HG03521 (cell line): ENCODE measurements at regions not wholly inside any gene's neighbourhood (a gene's known extent, or its start where the extent isn't known, plus 50 kb on each side); places are given as distances from the start of the nearest gene placed in this dataset.
A peak's percentile ranks its signal among the peaks of the same experiment; 100 is the strongest.

Source experiments
- ATAC-seq: cut with Tn5 transposase; IDR thresholded peaks from one replicate; pipeline ENCODE4 v1.9.1; 2021; ENCODE audit warnings: mild to moderate bottlenecking, moderate library complexity; ENCODE audit not compliant: unreplicated experiment

- peak; percentile 64 for ATAC-seq
These were observed 216.1 kb downstream of the MEF2C start for GRCh38 chr5:88666761-88667495.

DNA sequence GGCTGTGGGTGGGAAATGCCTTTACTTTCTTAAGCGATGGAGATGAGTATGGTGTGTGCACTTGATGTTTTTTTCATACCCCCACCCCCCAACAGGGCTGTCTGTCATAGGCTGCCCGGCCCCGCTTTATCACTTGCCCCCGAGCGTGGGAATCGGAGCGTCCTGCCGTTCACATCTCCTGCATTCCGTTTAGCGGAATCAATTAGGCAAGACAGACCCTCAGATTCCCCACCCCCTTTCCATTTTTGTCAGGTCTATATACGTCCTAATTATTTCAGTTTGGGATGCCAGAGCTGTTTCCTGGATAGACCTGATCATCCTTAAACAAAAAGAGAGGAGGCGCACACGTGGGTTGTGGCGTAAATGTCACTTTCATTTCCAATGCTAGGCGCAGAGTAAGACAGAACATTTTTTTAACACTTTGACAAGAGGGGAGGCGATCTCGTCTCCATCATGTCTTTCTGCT, 217.2 kb downstream of the MEF2C start:
- no peak for ATAC-seq

DNA sequence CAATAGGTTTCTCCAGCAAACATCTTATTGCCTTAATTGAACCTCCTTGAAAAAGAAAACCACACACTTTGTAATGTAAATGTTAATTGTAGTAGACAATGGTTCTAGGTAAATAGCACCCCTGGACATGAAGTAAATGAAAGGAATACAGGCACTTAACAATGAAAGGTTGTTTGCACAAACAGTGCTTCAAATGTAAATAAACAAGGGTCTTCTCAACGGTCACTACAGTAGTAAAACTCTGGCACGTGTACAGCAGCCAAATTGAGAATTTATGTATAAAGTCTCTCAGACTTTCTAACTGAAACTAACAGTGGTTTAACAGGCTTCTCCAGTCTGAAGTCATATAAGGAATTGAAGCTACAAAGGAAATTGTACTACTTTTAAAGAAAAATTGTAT, 218.3 kb downstream of the MEF2C start:
- no peak for ATAC-seq

GRCh38 chr5:88663793-88664216, 219.2 kb downstream of the MEF2C start:
- no peak for ATAC-seq

DNA sequence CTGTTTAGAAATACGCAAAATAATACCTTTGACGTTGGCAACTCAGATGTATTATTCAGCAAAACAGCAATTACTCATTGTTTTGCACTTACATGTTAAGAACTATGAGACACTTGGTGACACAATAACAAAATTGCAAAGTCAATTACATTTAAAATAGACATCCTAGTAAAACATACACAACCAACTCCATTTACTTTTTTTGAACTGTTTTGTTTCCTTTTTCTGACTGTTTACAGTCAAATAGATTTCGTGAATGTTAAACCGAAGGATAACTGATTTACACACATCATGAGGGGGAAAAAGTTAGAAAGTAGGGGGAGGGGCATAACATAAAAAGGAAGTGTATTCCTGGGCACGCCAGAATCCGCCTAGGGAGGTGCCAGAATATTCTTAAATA, 220.1 kb downstream of the MEF2C start:
- no peak for ATAC-seq

GRCh38 chr5:88661806-88662207, 221.2 kb downstream of the MEF2C start:
- no peak for ATAC-seq

- peak; percentile 69 for ATAC-seq
These were observed 221.8 kb downstream of the MEF2C start for GRCh38 chr5:88660947-88661805.

GRCh38 chr5:88660264-88660946, 222.6 kb downstream of the MEF2C start:
- ATAC-seq = no peak

DNA sequence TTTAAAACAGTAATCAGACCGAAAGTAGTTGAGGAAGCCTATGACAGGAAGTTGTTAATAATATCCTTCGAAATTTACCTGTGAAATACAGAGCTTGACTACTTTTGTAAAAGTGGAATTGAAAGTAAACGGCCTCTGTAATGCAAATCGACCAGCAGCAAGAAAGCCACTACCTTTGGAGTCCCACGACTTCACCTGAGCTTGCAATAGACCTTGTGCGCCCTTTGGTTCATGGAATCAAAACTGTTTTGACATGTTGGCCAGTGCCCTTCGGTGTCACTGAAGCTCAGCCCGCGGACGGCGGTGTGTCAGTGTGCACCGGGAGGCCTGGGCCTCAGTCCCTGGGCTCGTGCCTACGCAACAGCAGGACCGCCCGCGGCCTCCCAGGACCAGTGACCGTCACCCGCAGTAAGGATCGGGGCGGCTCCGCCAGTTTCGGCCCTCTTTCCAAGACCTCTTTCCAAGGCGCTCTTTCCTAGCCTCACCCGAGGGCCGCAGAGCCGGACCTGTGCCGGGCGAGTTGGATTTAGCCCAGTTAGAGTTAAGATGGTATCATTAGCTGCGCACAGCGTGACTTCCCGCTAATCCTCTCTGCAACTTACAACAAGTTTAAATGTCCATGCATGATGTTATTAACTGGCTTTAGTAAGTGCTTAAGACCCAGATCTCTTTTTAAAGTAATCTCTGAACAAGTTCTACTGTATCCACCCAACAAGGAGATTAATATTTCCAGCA, 223.3 kb downstream of the MEF2C start:
- peak; percentile 38 for ATAC-seq

GRCh38 chr5:88658886-88659285, 224.1 kb downstream of the MEF2C start:
- ATAC-seq = no peak

GRCh38 chr5:88657906-88658775, 224.8 kb downstream of the MEF2C start:
- no peak for ATAC-seq

DNA sequence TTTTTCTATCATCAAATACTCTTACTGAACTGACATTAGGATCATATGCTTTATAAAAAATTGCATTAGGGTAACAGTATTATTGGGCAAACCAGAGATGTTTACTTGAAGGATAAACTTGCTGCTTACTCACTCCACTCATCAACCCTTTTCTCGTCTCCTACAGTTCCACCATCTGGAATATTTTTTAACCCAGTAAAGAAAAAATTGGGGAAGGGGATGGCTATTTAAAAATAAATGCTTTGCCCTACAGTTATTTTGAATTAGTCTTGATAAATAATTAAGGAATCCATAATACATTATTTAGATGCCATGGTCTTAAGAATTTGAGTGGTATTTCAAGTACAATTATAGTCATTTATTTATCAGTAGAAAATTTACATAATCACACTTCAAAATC, 225.8 kb downstream of the MEF2C start:
- ATAC-seq = no peak

DNA sequence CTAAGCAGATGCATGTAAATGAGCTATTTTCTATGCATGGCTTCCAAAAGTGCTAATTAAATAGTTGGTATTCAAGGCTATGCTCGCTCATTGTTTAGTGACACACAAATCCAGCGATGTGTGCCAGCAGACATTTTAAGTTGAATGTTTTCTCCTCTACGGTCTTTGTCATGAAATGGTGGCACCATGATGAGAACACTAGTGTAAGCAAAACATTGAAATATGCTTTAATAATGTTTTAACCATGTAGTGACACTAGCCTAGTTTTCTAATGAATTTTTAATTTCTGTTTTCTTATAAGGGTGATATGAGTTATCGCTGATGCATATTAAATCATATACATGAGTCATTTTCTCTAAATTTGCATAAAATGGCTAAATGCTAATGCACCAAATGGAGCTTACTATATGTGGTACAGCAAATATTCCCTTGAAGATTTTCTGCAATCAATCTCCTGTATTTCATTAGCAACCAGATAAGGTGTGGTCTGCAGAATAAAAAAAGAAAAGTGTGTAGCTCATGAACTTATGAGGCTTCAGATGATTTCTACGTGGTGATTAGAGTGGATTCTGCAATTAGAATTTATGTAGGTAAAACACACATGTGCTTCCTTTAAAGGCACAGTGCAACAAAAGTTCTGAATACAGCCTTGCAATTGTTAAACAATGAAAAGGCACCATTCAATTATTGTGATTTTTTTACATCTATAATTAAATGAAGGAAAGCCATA, 226.6 kb downstream of the MEF2C start:
- ATAC-seq = no peak

- no peak for ATAC-seq
These were observed 229.5 kb downstream of the MEF2C start for GRCh38 chr5:88653471-88653870.

DNA sequence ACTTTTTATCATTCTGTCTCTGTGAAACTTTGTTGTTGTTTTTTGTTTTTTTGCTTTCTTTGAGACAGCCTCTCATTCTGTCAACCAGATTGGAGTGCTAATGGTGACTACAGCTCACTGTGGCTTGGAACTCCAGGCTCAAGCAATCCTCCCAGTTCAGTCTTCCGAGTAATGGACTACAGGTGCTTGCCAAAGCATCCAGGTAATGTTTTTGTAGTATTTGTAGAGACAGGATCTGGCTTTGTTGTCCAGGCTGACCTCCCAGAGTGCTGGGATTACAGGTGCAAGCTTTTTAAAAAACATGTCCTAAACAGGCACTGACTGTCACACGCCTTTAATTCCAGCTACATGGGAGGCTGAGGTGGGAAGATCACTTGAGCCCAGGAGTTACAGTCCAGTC, 235.1 kb downstream of the MEF2C start:
- ATAC-seq = no peak

DNA sequence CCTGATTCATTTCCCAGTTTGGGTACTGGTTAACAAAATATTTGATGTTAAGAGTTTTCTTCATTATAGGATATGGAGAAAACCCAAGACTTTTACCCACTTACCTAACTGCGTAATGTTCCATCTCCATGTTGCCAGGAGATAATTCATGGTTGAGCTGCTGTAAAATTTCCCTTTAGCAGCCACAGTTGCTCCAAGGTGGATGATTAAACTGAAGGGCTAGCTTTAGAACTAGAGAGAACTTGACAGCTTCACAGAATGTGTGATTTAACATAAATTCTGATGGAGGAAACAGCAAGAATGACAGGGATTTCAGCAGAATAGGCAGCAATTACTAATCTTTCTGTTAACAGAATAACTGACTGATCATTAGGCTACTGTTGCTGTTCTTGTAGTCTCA, 236.1 kb downstream of the MEF2C start:
- no peak for ATAC-seq

- no peak for ATAC-seq
These were observed 238.3 kb downstream of the MEF2C start for GRCh38 chr5:88644676-88645075.

- no peak for ATAC-seq
These were observed 239.7 kb downstream of the MEF2C start for GRCh38 chr5:88643315-88643714.

DNA sequence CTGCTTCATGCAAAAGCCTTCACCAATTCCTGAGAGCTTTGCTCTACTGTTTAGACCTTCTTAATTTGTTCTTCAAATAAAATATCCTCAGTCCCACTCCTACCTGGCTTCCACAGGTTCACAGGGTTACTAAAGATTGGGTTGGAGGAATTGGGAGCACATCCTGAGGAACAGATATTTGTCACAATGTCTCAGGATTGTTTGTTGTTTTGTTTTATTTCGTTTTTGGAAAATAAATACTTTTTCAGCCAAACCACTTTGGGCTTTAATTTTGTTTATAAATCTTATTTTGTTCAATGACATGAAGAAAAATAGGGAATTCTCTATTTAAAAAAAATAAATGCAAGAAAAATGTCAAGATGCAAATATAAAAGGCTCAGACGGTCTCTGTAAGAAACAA, 249.0 kb downstream of the MEF2C start:
- no peak for ATAC-seq
